PC-9 (cell line): ENCODE measurements at regions not wholly inside any gene's neighbourhood (a gene's known extent, or its start where the extent isn't known, plus 50 kb on each side); places are given as distances from the start of the nearest gene placed in this dataset.

Experiments used
- BruUV-seq: library from RNA; stranded (reverse); fragments of 400-500 nt; replicated peaks from 2 replicates; lab custom pipeline; 2021; lab: Mats Ljungman, UMichigan
- CTCF ChIA-PET: fragments of 300-600 bp; sonication (Branson Sonifier 250); formaldehyde crosslinking; loops from one replicate; lab custom pipeline; 2022; ENCODE audit warnings: antibody characterized with exemption; lab: Charles Lee
- POLR2A ChIA-PET: fragments of 300-600 bp; sonication (Branson Sonifier 250); formaldehyde crosslinking; loops from one replicate; lab custom pipeline; 2022; ENCODE audit warnings: antibody characterized with exemption; ENCODE audit not compliant: unreplicated experiment; lab: Charles Lee
- DNase-seq, 2 experiments: peaks; one replicate each; pipeline versions ENCODE4 v3.0.0 to v3.0.0-alpha.2; 2015 to 2022; ENCODE audit warnings: mixed read lengths in 1 of 2
- H2AFZ ChIP-seq: fragments of 200-600 bp; sonication (generic); 2 replicates; pipeline ENCODE4 v1.8.1; 2017; ENCODE audit warnings: antibody characterized with exemption
- H3F3A ChIP-seq: fragments of 200-600 bp; sonication (generic); 2 replicates; pipeline ENCODE4 v1.8.1; 2017; ENCODE audit warnings: antibody characterized with exemption, mild to moderate bottlenecking, low read depth; ENCODE audit not compliant: insufficient read depth
- H3K27ac ChIP-seq: fragments of 200-600 bp; sonication (generic); 2 replicates; pipeline ENCODE4 v1.6.1; 2016; ENCODE audit warnings: mixed run types
- H3K27me3 ChIP-seq: fragments of 200-600 bp; sonication (generic); 2 replicates; pipeline ENCODE4 v1.6.1; 2016; ENCODE audit warnings: low read depth, mixed run types; ENCODE audit not compliant: insufficient read depth
- H3K36me3 ChIP-seq: fragments of 200-600 bp; sonication (generic); 2 replicates; pipeline ENCODE4 v1.6.1; 2016; ENCODE audit warnings: low read depth, mixed run types
- H3K4me1 ChIP-seq: fragments of 200-600 bp; sonication (generic); replicated peaks from 2 replicates; pipeline ENCODE4 v1.6.1; 2016; ENCODE audit warnings: mixed run types; ENCODE audit not compliant: insufficient read depth
- H3K4me2 ChIP-seq: fragments of 200-600 bp; sonication (generic); 2 replicates; pipeline ENCODE4 v1.6.1; 2017; ENCODE audit warnings: mixed run types
- H3K4me3 ChIP-seq: fragments of 200-600 bp; sonication (generic); 2 replicates; pipeline ENCODE4 v1.6.1; 2016; ENCODE audit warnings: mixed run types
- H3K79me2 ChIP-seq: fragments of 200-600 bp; sonication (generic); 2 replicates; pipeline ENCODE4 v1.6.1; 2017; ENCODE audit warnings: low read depth, mixed run types
- H3K9me2 ChIP-seq: fragments of 200-600 bp; sonication (generic); 2 replicates; pipeline ENCODE4 v1.8.1; 2017; ENCODE audit warnings: mild to moderate bottlenecking; ENCODE audit not compliant: insufficient read depth
- H3K9me3 ChIP-seq: fragments of 200-600 bp; sonication (generic); 2 replicates; pipeline ENCODE4 v1.8.1; 2016; ENCODE audit warnings: low read depth; ENCODE audit not compliant: insufficient read depth
- H4K20me1 ChIP-seq: fragments of 200-600 bp; sonication (generic); 2 replicates; pipeline ENCODE4 v1.8.1; 2017; ENCODE audit not compliant: insufficient read depth
- EZH2 ChIP-seq: fragments of 200-600 bp; sonication (generic); IDR thresholded peaks from 2 replicates; pipeline ENCODE4 v1.8.0; 2017; ENCODE audit warnings: antibody characterized with exemption, low read depth
- intact Hi-C: fragments of 100-400 bp; cut with micrococcal nuclease; formaldehyde crosslinking; loops from one replicate; pipeline ENCODE4 v1.10.0; 2022; ENCODE audit not compliant: unreplicated experiment
- TF ChIP-seq, protein P1 (sequence below): fragments of 200-600 bp; sonication (generic); conservative IDR thresholded peaks from 2 replicates; pipeline ENCODE4 v1.6.1; 2017; ENCODE audit warnings: mixed run types, antibody characterized with exemption, mild to moderate bottlenecking, moderate library complexity

- intact Hi-C loops = no loop called here
- DNase-seq = no peak
- Histone ChIP-seq H3F3A (0 out of 2 replicates have a peak, but pooled peaks cover 5% of the 10 kb centered on the region), H3K4me3 (no peak overlapping the region), H3K79me2 (no peaks in the 10 kb centered on the region), H2AFZ (no peak overlapping the region), H3K36me3 (no peaks in the 10 kb centered on the region), H3K9me3 (no peaks in the 10 kb centered on the region), H3K9me2 (no peaks in the 10 kb centered on the region), H3K4me2 (no peak overlapping the region), H3K27me3 (no peaks in the 10 kb centered on the region), H3K4me1 (peaks cover 17% of the 10 kb centered on the region), H4K20me1 (no peaks in the 10 kb centered on the region), H3K27ac (no peak overlapping the region)
- no TSS peak for BruUV-seq
- ChIA-PET CTCF (no interaction called here), POLR2A (no interaction called here)
- no peak for TF ChIP-seq EZH2
- TF ChIP-seq, protein P1, sequence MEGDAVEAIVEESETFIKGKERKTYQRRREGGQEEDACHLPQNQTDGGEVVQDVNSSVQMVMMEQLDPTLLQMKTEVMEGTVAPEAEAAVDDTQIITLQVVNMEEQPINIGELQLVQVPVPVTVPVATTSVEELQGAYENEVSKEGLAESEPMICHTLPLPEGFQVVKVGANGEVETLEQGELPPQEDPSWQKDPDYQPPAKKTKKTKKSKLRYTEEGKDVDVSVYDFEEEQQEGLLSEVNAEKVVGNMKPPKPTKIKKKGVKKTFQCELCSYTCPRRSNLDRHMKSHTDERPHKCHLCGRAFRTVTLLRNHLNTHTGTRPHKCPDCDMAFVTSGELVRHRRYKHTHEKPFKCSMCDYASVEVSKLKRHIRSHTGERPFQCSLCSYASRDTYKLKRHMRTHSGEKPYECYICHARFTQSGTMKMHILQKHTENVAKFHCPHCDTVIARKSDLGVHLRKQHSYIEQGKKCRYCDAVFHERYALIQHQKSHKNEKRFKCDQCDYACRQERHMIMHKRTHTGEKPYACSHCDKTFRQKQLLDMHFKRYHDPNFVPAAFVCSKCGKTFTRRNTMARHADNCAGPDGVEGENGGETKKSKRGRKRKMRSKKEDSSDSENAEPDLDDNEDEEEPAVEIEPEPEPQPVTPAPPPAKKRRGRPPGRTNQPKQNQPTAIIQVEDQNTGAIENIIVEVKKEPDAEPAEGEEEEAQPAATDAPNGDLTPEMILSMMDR = no peak
These were observed 135.8 kb upstream of the TBL1X start for GRCh38 chrX:9329056-9329455.

DNA sequence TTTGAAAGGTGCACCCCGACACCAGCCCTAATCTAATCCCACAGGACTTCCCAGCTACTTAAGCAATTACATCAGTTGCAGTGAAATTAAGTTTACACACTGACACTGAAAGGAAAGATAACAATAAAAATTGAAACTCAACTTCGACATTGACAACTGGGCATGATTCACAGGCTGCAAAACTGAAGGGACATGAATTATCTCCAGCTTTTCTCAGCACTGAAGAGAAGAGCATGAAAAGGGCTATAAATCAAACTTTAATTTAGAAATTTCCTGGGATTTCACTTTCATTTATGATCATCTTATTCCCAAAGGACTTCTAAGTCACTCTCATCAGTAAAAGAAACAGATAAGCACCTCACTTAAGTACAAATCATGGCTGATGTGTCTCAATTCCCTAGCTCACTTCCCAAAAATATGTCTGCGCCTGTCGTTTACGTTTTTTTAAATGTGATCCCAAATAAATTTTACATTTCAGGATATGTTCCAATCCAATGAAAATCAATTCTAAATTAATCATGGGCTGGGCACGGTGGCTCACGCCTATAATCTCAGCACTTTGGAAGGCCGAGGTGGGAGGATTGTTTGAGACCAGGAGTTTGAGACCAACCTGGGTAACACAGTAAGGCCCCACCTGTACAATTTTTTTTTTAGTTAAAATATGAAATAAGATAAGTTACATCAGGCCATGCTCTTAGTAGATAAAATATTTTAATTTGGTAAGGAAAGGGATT, 134.4 kb upstream of the TBL1X start:
- no peak overlapping the region for H3K4me2 ChIP-seq
- no peak for DNase-seq
- ChIA-PET CTCF (no interaction called here), POLR2A (no interaction called here)
- no peaks in the 10 kb centered on the region for H3K9me2 ChIP-seq
- intact Hi-C loops = no loop called here
- no peak overlapping the region for H3K27ac ChIP-seq
- no peaks in the 10 kb centered on the region for H4K20me1 ChIP-seq
- 0 out of 2 replicates have a peak, but pooled peaks cover 5% of the 10 kb centered on the region for H3F3A ChIP-seq
- BruUV-seq = no TSS peak
- no peaks in the 10 kb centered on the region for H3K79me2 ChIP-seq
- H3K36me3 ChIP-seq = no peaks in the 10 kb centered on the region
- TF ChIP-seq EZH2 = no peak
- TF ChIP-seq, protein P1 = no peak
- H3K4me1 ChIP-seq = peaks cover 17% of the 10 kb centered on the region
- no peak overlapping the region for H2AFZ ChIP-seq
- no peaks in the 10 kb centered on the region for H3K27me3 ChIP-seq
- no peaks in the 10 kb centered on the region for H3K9me3 ChIP-seq
- no peak overlapping the region for H3K4me3 ChIP-seq

- Histone ChIP-seq H4K20me1 (no peaks in the 10 kb centered on the region), H3K9me2 (no peaks in the 10 kb centered on the region), H3K9me3 (no peaks in the 10 kb centered on the region), H3K4me2 (no peak overlapping the region), H2AFZ (no peak overlapping the region), H3K36me3 (no peaks in the 10 kb centered on the region), H3K27ac (no peak overlapping the region), H3F3A (no peaks in the 10 kb centered on the region), H3K27me3 (no peaks in the 10 kb centered on the region), H3K4me3 (no peak overlapping the region), H3K4me1 (peaks cover 5% of the 10 kb centered on the region), H3K79me2 (no peaks in the 10 kb centered on the region)
- POLR2A ChIA-PET = no interaction called here
- no peak for DNase-seq
- TF ChIP-seq EZH2 = no peak
- TF ChIP-seq, protein P1 = no peak
- CTCF ChIA-PET = no interaction called here
- BruUV-seq = no TSS peak
- intact Hi-C loops = no loop called here
These were observed 130.8 kb upstream of the TBL1X start for GRCh38 chrX:9333873-9334560.
